ENCODE measurements at regions not wholly inside any gene's neighbourhood (a gene's known extent, or its start where the extent isn't known, plus 50 kb on each side); places are given as distances from the start of the nearest gene placed in this dataset.

DNA sequence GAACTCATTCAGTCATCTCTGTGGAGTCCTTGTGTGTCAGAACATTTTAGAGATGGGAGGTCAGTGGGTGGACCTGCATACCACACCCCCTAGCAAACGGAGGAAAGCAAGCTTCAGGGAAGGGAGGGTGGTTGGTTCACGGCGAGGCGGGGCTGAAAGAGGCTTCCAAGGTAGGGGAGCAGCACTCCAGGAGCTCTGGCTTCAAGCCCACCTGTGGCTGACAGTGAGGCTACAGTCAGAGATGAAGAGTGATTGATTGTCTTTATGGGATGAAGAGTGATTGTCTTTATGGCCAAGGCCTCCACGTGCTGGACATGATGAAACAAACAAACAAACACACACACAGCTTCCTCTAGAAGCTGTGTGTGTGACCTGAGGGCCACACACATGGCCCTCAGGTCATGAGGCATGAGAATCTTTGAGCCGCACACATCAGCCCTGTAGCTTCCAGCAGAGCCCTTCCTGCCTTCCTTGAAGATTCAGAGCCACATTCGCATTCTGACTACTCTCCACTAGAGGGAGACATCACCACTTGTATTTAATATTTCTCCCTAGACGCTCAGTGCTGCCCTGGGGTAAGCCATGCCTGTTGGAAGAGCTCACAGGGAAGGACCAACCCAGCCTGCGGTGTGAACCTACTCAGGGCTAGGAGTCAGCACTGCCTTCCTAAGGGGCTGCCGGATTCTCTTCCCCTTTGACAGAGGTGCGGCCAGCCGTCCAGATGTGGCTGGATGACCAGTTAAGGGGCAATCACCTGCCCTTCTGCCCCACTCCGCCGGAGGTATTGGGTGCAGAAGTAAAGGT, 54.4 kb upstream of the KCNA1 start:
- TF ChIP-seq EZH2phosphoT487 (IDR thresholded peaks at IDR 0.05; ENCODE audit: low read depth, severe bottlenecking, unreplicated experiment): no peak
- TF ChIP-seq, protein P1, sequence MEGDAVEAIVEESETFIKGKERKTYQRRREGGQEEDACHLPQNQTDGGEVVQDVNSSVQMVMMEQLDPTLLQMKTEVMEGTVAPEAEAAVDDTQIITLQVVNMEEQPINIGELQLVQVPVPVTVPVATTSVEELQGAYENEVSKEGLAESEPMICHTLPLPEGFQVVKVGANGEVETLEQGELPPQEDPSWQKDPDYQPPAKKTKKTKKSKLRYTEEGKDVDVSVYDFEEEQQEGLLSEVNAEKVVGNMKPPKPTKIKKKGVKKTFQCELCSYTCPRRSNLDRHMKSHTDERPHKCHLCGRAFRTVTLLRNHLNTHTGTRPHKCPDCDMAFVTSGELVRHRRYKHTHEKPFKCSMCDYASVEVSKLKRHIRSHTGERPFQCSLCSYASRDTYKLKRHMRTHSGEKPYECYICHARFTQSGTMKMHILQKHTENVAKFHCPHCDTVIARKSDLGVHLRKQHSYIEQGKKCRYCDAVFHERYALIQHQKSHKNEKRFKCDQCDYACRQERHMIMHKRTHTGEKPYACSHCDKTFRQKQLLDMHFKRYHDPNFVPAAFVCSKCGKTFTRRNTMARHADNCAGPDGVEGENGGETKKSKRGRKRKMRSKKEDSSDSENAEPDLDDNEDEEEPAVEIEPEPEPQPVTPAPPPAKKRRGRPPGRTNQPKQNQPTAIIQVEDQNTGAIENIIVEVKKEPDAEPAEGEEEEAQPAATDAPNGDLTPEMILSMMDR (IDR thresholded peaks at IDR 0.05; ENCODE audit: poor library complexity): peak; percentile 82
